GM12865 (cell line): ENCODE measurements at regions not wholly inside any gene's neighbourhood (a gene's known extent, or its start where the extent isn't known, plus 50 kb on each side); places are given as distances from the start of the nearest gene placed in this dataset.

Experiments used
- DNase-seq: peaks from one replicate; pipeline ENCODE4 v3.0.0; 2010; ENCODE audit warnings: low read depth
- H3K4me3 ChIP-seq: 2 replicates; pipeline ENCODE4 v1.5.1; 2011; ENCODE audit warnings: mild to moderate bottlenecking, low read depth, low read length, control low read depth
- TF ChIP-seq, protein P1 (sequence below): IDR thresholded peaks from 2 replicates; pipeline ENCODE4 v1.5.1; 2011; ENCODE audit warnings: low read length, control low read depth, low read depth, inconsistent platforms; ENCODE audit not compliant: insufficient read depth; ENCODE audit errors: missing control alignments

DNA sequence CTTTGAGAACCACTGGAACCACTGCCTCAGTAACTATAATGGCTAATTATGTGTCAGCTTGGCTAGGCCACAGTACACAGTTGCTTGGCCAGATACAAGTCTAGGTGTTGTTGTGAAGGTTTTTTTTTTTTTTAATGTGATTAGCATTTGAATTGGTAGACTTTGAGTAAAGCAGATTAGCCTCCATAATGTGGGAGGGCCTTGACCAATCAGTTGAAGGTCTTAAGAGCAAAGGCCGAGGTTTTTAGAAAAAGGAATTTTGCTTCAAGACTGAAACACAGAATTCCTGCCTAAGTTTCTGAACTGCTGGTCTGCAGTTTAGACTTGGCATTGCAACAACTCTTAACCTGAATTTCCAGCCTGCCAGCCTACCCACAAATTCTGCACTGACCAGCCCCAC, 451.6 kb upstream of the AZI2 start:
- TF ChIP-seq, protein P1, sequence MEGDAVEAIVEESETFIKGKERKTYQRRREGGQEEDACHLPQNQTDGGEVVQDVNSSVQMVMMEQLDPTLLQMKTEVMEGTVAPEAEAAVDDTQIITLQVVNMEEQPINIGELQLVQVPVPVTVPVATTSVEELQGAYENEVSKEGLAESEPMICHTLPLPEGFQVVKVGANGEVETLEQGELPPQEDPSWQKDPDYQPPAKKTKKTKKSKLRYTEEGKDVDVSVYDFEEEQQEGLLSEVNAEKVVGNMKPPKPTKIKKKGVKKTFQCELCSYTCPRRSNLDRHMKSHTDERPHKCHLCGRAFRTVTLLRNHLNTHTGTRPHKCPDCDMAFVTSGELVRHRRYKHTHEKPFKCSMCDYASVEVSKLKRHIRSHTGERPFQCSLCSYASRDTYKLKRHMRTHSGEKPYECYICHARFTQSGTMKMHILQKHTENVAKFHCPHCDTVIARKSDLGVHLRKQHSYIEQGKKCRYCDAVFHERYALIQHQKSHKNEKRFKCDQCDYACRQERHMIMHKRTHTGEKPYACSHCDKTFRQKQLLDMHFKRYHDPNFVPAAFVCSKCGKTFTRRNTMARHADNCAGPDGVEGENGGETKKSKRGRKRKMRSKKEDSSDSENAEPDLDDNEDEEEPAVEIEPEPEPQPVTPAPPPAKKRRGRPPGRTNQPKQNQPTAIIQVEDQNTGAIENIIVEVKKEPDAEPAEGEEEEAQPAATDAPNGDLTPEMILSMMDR = no peak
- H3K4me3 ChIP-seq = no peak overlapping the region
- no peak for DNase-seq

DNA sequence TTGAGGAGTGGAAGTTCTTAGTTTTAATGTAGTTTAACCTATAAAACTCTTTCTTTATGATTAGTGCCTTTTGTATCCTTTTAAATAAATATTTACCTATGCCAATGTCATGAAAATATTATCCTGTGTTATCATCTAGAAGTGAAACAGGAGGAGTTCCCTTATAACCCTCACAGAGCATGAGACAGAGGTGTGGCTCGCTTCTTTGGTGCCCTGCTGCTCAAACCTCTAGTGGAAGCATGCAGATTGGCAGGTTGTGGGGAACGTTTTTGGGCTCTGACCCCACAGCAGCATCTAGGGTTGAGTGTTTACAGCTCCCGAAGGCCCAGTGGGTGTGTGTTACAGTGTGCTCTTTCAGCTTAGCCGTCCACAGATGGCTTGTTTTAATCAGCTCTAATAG, 459.4 kb upstream of the AZI2 start:
- TF ChIP-seq, protein P1 = no peak
- DNase-seq = no peak
- H3K4me3 ChIP-seq = no peak overlapping the region

DNA sequence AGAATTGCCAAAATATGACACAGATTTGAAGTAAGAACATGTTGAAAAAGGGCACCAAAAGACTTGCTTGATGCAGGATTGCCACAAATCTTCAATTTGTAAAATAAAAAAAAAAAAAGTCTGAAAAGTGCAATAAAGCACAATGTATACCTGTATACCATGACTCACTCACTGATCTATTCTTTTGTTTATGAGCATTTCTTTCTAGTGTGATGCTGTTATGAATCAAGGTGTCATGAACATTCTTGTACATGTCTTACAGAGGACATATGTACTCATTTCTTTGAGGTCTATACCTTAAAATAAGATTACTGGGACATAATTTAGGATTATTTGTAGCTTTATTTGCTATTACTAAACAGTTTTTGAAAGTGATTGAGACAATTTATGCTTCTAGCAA, 464.9 kb upstream of the RBMS3 start:
- H3K4me3 ChIP-seq = no peak overlapping the region
- no peak for DNase-seq
- TF ChIP-seq, protein P1 = no peak

DNA sequence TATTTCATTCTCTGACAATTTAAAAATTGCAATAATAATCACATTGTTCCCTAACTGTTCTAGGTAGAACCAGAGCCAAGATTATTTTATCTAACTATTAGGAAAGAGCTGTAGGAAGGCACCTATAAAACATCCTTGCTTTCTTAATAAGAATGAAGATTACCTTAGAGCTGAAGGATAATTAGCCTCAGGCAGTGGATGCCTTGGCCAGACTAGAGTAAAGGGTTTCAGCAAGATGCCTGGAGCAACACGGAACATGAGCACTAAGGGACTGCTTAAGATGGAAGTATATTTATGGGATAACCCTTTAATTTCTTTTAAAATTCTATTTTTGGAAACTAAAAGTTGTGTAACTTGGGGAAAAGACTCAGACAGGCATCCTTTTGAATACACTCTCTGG, 456.6 kb upstream of the RBMS3 start:
- TF ChIP-seq, protein P1 = no peak
- no peak overlapping the region for H3K4me3 ChIP-seq
- DNase-seq = no peak

DNA sequence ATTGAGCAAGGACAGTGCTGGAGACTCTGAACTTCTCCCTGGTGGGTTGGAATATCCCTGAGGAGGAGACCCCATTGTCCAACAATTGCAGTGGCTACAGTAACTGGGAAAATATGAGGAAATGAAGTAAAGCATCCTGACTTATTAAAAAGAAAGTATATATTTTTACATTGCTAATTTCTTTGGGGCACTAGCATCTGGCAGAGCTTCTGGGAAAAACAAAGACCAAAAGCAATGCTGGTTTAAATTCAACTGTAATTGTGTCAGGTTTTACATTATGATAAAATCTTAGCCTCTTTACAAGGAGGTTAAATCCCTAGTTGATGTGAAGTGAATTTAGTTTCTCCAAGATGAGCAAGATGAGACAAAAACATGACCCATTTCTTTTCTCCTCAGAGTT, 454.0 kb upstream of the RBMS3 start:
- no peak overlapping the region for H3K4me3 ChIP-seq
- TF ChIP-seq, protein P1 = no peak
- no peak for DNase-seq

DNA sequence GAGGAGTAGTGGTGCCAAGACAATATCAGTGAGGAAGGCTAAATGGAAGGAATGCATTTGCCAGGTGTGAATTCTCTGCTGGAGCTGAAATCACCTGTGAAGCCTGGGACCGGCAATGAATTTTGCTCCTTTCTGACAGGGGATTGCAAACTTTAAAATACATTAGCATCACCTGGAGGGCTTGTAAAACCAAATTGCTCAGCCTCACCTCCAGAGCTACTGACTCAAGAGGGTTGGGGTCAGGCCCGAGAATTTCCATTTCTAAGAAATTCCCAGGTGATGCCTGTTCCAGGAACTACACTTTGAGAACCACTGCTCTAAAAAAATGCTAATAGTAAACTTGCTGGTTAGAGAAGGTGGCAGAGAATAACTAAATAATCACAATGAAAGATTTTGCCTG, 445.6 kb upstream of the RBMS3 start:
- TF ChIP-seq, protein P1 = no peak
- no peak overlapping the region for H3K4me3 ChIP-seq
- no peak for DNase-seq

DNA sequence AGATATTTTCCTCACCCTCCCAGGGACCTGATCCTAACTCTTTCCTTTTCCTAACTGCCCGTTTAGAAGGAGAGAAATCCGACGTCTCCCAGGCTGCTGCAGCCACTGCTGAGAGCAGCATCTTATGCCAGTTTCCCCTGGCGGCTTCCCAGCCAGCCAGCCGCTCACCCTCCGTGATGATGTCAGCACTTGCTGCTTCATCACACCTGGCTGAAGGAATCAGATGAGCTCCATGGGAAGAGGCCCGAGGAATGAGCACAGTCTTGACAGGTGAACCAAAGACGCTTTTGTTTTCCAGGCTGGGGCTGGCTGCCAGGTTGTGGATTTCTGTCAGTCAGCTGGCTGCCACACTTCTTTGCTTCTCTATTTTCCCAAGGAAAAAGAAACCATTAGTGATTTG, 445.1 kb upstream of the RBMS3 start:
- TF ChIP-seq, protein P1 = no peak
- no peak for DNase-seq
- no peak overlapping the region for H3K4me3 ChIP-seq
